OCI-LY1 (cell line): ENCODE measurements at regions not wholly inside any gene's neighbourhood (a gene's known extent, or its start where the extent isn't known, plus 50 kb on each side); places are given as distances from the start of the nearest gene placed in this dataset.

Source experiments
- H2AFZ ChIP-seq: fragments of 200-600 bp; sonication (generic), shearing (Covaris generic); 2 replicates; pipeline ENCODE4 v1.6.0; 2014; ENCODE audit warnings: antibody characterized with exemption, mild to moderate bottlenecking, low read length
- H3F3A ChIP-seq: fragments of 200-600 bp; sonication (generic), shearing (Covaris generic); 2 replicates; pipeline ENCODE4 v1.6.0; 2014; ENCODE audit warnings: mild to moderate bottlenecking, antibody characterized with exemption, low read length, moderate library complexity; ENCODE audit not compliant: insufficient read depth
- H3K27ac ChIP-seq: fragments of 200-600 bp; sonication (generic); 2 replicates; pipeline ENCODE4 v1.5.1; 2014; ENCODE audit warnings: low read length, mixed run types, mild to moderate bottlenecking, low read depth; ENCODE audit not compliant: poor library complexity, severe bottlenecking
- H3K27me3 ChIP-seq: fragments of 200-600 bp; sonication (generic); 2 replicates; pipeline ENCODE4 v1.6.0; 2014; ENCODE audit warnings: antibody characterized with exemption, mild to moderate bottlenecking, low read length, moderate library complexity; ENCODE audit not compliant: insufficient read depth
- H3K36me3 ChIP-seq: fragments of 200-600 bp; sonication (generic); 2 replicates; pipeline ENCODE4 v1.6.1; 2014; ENCODE audit warnings: mild to moderate bottlenecking, antibody characterized with exemption, low read length, moderate library complexity, mixed read lengths; ENCODE audit not compliant: insufficient read depth
- H3K4me1 ChIP-seq: fragments of 200-600 bp; sonication (generic); 2 replicates; pipeline ENCODE4 v1.5.1; 2014; ENCODE audit warnings: mild to moderate bottlenecking, low read length, moderate library complexity; ENCODE audit not compliant: insufficient read depth, severe bottlenecking
- H3K4me2 ChIP-seq: fragments of 200-600 bp; sonication (generic), shearing (Covaris generic); 2 replicates; pipeline ENCODE4 v1.6.1; 2014; ENCODE audit warnings: low read length
- H3K4me3 ChIP-seq: fragments of 200-600 bp; sonication (generic); 2 replicates; pipeline ENCODE4 v1.5.1; 2014; ENCODE audit warnings: low read length, low read depth, mild to moderate bottlenecking, mixed read lengths; ENCODE audit not compliant: poor library complexity, severe bottlenecking
- H3K79me2 ChIP-seq: fragments of 200-600 bp; shearing (Covaris generic); 2 replicates; pipeline ENCODE4 v1.6.1; 2016; ENCODE audit warnings: mixed run types, low read length, mixed read lengths; ENCODE audit not compliant: insufficient read depth
- H3K9ac ChIP-seq: fragments of 200-600 bp; sonication (generic), shearing (Covaris generic); 2 replicates; pipeline ENCODE4 v1.6.1; 2014; ENCODE audit warnings: mild to moderate bottlenecking, low read length, mixed read lengths
- H3K9me2 ChIP-seq: fragments of 200-600 bp; sonication (generic), shearing (Covaris generic); 2 replicates; pipeline ENCODE4 v1.6.1; 2014; ENCODE audit warnings: low read depth, mild to moderate bottlenecking, low read length, mixed read lengths
- H3K9me3 ChIP-seq: fragments of 200-600 bp; shearing (Covaris generic); 2 replicates; pipeline ENCODE4 v1.6.1; 2014; ENCODE audit warnings: low read length, mixed read lengths
- H4K20me1 ChIP-seq: fragments of 200-600 bp; sonication (generic), shearing (Covaris generic); 2 replicates; pipeline ENCODE4 v1.6.0; 2016; ENCODE audit warnings: mild to moderate bottlenecking, low read length; ENCODE audit not compliant: insufficient read depth
- CTCF ChIP-seq: fragments of 200-600 bp; sonication (generic), shearing (Covaris generic); IDR thresholded peaks from 2 replicates; pipeline ENCODE4 v1.5.1; 2017; ENCODE audit warnings: mild to moderate bottlenecking, antibody characterized with exemption, low read length, moderate library complexity, mixed read lengths
- EZH2 ChIP-seq: fragments of 200-600 bp; sonication (generic), shearing (Covaris generic); IDR thresholded peaks from 2 replicates; pipeline ENCODE4 v1.8.0; 2017; ENCODE audit warnings: borderline replicate concordance, mixed run types, mild to moderate bottlenecking, antibody characterized with exemption, low read length, moderate library complexity, mixed read lengths

GRCh38 chr6:138562691-138563090 lies 63.4 kb upstream of the NHSL1 start:
- H3K27ac ChIP-seq = no peak overlapping the region
- no peak overlapping the region for H3K9ac ChIP-seq
- no peak overlapping the region for H3K4me2 ChIP-seq
- H3K27me3 ChIP-seq = no peaks in the 10 kb centered on the region; the same call in 1 of the 2 replicates
- no peaks in the 10 kb centered on the region for H3K36me3 ChIP-seq
- TF ChIP-seq CTCF (no peak), EZH2 (no peak)
- H3F3A ChIP-seq = no peaks in the 10 kb centered on the region
- H4K20me1 ChIP-seq = no peaks in the 10 kb centered on the region
- no peaks in the 10 kb centered on the region for H3K9me3 ChIP-seq
- H3K79me2 ChIP-seq = no peaks in the 10 kb centered on the region
- H3K4me3 ChIP-seq = no peak overlapping the region
- no peak overlapping the region for H2AFZ ChIP-seq
- no peaks in the 10 kb centered on the region for H3K4me1 ChIP-seq
- no peaks in the 10 kb centered on the region for H3K9me2 ChIP-seq

DNA sequence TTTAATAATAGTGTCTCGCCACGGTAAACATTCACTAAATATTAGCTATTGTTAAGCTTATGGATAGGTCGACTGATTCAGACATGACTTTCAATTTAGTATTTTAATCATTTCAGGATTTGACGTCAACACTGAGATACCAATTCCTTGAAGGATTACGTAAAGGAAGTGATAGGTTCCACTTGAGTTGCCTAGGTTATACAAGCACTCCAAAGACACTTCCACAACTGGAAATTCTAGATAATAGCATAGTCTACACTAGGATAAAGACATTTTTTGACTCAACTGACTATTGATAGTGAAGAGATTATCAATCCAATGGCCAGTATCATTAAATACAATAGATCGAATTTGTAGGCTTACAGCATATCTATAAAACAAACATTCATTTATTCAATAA lies 63.9 kb upstream of the NHSL1 start:
- H3K4me3 ChIP-seq = no peak overlapping the region
- no peaks in the 10 kb centered on the region for H3K9me2 ChIP-seq
- no peak overlapping the region for H3K9ac ChIP-seq
- H3K27ac ChIP-seq = no peak overlapping the region
- H3K4me2 ChIP-seq = no peak overlapping the region
- H4K20me1 ChIP-seq = no peaks in the 10 kb centered on the region
- no peak for TF ChIP-seq EZH2
- no peak for TF ChIP-seq CTCF
- no peaks in the 10 kb centered on the region; the same call in 1 of the 2 replicates for H3K27me3 ChIP-seq
- H3K9me3 ChIP-seq = no peaks in the 10 kb centered on the region
- H3F3A ChIP-seq = no peaks in the 10 kb centered on the region
- H3K79me2 ChIP-seq = no peaks in the 10 kb centered on the region
- H3K36me3 ChIP-seq = no peaks in the 10 kb centered on the region
- no peaks in the 10 kb centered on the region for H3K4me1 ChIP-seq
- no peak overlapping the region for H2AFZ ChIP-seq

DNA sequence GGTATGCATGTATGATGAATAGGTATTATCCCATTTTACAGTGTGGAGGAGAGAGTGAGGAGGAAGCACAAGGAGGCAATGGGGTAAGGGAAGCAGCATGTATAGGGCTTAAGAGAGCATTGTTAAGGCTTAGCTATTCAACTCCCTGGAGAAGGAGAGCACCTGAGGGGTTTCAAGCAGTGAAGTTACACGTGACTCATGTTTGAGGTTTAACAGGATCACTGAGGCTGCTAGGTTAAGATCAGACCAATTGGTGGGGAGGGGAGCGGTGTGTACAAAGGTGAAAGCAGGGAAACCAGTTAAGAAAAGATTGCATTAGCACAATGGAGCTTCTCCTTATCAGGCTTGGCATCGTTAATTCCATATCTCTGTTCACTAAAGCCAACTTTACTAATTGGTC lies 64.4 kb upstream of the NHSL1 start:
- H3K4me2 ChIP-seq = no peak overlapping the region
- no peaks in the 10 kb centered on the region for H3K79me2 ChIP-seq
- H2AFZ ChIP-seq = no peak overlapping the region
- H3K36me3 ChIP-seq = no peaks in the 10 kb centered on the region
- TF ChIP-seq EZH2 (no peak), CTCF (no peak)
- H4K20me1 ChIP-seq = no peaks in the 10 kb centered on the region
- H3K27ac ChIP-seq = no peak overlapping the region
- H3K4me1 ChIP-seq = no peaks in the 10 kb centered on the region
- H3K9ac ChIP-seq = no peak overlapping the region
- H3K27me3 ChIP-seq = no peaks in the 10 kb centered on the region; the same call in 1 of the 2 replicates
- no peaks in the 10 kb centered on the region for H3K9me2 ChIP-seq
- no peaks in the 10 kb centered on the region for H3F3A ChIP-seq
- no peak overlapping the region for H3K4me3 ChIP-seq
- no peaks in the 10 kb centered on the region for H3K9me3 ChIP-seq
